Stomach (tissue), 4 donors: ENCODE measurements at regions not wholly inside any gene's neighbourhood (a gene's known extent, or its start where the extent isn't known, plus 50 kb on each side); places are given as distances from the start of the nearest gene placed in this dataset.

Experiments used
- CTCF ChIP-seq, 7 experiments: fragments of 450-650 bp in 4 of 7; fragments of 200-600 bp in 3 of 7; sonication (generic) in 3 of 7; IDR thresholded peaks; one replicate each; pipeline ENCODE4 v1.5.1; 2016 to 2019; ENCODE audit warnings: antibody characterized with exemption in 7 of 7, control low read depth in 2 of 7, mild to moderate bottlenecking in 1 of 7
- EP300 ChIP-seq: sonication (generic); formaldehyde crosslinking; IDR thresholded peaks from one replicate; pipeline ENCODE4 v1.6.1; 2017; ENCODE audit warnings: antibody characterized with exemption

DNA sequence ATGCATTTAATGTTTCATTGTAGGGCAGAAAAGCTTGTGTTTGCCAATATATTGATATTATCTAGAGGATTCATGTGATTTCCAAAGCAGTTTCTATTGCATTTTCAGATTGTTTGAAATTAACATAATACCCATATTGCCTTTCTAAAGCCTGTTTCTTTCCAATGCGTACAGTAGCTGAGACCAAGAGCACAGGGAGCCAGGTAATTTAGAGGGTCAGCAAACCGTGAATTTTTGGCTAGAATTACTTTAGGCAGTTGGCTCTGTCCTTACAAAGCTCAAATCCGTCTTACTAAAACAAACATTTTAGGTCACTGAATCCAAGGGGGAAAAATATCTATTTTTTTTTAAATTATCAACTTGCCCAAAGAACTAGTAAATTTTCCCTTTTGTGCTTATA is 604.9 kb upstream of the ADARB2 start:
- TF ChIP-seq EP300 (no peak), CTCF (IDR thresholded peaks at IDR 0.05) (no peak)
